HG03095 (cell line): ENCODE measurements at regions not wholly inside any gene's neighbourhood (a gene's known extent, or its start where the extent isn't known, plus 50 kb on each side); places are given as distances from the start of the nearest gene placed in this dataset.

Experiments used
- ATAC-seq: cut with Tn5 transposase; IDR thresholded peaks from one replicate; pipeline ENCODE4 v1.9.1; 2021; ENCODE audit warnings: moderate library complexity; ENCODE audit not compliant: unreplicated experiment

GRCh38 chr20:7689151-7689550, 251.1 kb downstream of the HAO1 start:
- ATAC-seq: no peak

DNA sequence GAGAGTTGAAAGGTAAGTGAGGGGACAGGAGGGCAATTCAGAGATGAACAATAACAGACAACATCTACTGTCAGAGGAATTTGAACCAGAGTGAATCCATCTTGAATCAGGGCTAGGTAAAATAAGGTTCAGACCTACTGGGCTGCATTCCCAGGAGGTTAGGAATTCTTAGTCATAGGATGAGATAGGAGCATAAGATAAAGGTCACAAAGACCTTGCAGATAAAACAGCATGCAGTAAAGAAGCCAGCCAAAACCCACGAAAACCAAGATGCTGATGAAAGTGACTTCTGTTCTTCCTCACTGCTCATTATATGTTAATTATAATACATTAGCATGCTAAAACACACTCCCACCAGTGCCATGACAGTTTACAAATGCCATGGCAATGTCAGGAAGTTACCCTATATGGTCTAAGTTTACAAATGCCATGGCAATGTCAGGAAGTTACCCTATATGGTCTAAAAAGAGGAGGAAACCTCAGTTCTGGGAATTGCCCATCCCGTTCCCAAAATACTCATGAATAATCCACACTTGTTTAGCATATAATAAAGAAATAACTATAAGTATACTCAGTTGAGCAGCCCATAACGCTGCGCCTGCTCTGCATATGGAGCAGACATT, 248.5 kb downstream of the HAO1 start:
- ATAC-seq: no peak

DNA sequence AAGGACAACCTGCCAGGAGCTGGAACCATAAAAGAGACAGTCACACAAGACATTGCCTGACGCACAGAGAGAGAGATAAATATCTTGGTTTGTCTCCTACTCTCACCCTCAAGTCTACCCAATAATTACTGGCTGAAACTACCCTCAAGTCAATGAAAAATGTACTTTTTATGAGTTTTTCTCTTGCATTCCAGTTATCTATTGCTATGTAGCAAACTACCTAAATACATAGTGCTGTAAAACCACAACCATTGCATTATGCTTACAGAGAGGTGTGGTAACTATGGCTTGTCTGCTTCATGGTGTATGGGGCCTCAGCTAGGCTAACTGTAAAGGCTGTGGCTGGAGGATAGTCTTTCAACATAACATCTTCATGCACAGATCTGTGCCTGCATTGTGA, 247.8 kb downstream of the HAO1 start:
- no peak for ATAC-seq

GRCh38 chr20:7693761-7694160, 246.5 kb downstream of the HAO1 start:
- ATAC-seq: no peak

DNA sequence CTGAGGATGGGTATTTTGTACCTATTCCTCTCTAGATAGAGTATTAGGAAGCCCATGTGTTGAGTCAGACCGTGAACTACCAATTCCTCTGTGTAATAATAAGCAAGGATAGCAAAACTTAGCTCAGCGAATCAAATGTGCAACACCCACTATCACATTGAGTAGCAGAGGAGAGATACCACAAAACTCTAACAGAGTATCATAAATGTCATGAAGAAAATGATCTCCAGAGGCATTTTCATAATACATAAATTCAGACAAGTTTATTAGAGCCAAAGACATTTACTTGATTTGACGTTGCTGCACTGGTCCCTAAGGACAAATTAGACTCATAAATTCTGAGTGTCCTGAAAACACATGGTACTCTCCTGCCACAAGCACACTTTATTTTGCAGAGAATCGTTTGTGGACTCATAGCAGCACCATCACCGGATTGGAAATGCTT, 245.2 kb downstream of the HAO1 start:
- ATAC-seq: no peak

DNA sequence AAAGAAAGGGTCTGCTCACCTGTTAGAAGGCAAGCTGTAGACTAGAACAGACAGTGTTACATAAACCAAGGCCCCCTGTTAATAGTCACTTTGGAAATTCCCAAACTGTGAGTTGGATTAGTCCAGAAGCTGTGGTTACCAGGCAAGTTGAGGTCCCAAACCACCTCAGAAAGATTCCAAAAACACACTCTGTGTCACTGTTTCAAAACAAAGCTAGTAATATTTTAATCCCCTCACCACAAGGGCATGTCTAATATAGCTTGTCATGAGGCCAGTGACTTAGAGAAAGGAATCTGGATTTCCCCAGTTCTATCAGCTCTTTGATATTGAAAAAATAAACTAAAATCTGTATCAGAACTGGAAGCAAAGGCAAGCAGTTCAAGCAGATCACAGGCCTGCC, 244.6 kb downstream of the HAO1 start:
- no peak for ATAC-seq

DNA sequence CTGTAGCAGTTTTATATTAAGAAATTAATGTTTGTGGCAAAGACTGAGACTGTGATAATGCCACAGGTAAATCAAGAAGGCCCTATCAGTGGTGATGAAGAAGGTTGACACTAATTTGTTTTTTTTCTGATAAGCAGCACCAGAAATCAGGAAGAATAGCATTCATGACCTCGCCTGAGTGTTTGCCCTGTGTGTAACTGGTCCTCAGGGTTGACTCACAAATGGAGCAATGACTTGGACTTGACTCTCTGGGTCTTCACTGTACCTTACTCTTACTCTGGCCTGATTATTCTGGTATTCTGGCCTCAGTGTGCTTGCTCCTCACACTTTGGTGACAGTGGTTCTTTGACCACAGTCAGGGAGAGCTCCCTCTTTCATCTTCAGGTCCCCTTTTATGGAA, 243.9 kb downstream of the HAO1 start:
- ATAC-seq: no peak

- no peak for ATAC-seq
Observed at GRCh38 chr20:7702141-7702540, 238.1 kb downstream of the HAO1 start.

- ATAC-seq: no peak
Observed at GRCh38 chr20:7703551-7703961, 236.7 kb downstream of the HAO1 start.

GRCh38 chr20:7703996-7704395, 236.3 kb downstream of the HAO1 start:
- no peak for ATAC-seq

DNA sequence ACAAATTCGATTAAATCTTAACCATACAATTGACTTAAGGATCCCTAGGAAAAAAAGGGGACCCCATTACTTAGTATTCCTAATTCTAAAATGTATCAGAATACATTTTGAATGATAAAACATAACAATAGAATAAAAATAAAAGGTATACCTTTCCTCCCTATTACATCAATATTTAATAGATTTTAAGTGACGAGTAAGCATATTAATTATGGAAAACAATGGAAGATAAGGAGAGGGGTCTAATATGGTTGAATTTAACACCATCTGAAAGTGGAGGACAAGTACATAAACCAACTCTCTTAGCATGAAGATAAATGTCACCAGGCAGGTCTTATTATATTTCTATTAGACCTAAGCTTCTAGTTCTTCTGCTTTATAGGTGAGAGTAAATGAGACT, 232.1 kb downstream of the HAO1 start:
- ATAC-seq: no peak

- no peak for ATAC-seq
Observed at GRCh38 chr20:7708782-7709181, 231.5 kb downstream of the HAO1 start.

DNA sequence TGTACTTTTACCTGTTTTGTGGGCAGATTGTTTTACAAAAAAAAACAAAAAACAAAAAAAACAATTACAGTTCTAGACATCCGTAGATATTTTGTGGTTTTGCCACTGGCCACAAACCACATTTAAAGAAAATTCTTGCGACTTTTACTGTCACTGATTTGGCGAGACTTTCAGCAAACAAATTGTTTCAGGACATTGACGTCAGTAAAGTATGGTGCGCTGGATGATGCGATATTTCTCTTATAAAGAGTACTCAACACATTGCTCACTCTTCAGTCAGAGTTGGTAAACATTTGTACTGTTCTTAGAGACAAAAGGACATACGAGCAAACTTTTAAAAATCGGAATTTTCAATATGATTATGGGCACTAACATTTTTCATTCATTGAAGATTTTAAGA, 229.8 kb downstream of the HAO1 start:
- ATAC-seq: no peak

- ATAC-seq: no peak
Observed at GRCh38 chr20:7712661-7713060, 227.6 kb downstream of the HAO1 start.

GRCh38 chr20:7714549-7714948, 225.7 kb downstream of the HAO1 start:
- no peak for ATAC-seq

- no peak for ATAC-seq
Observed at GRCh38 chr20:7716286-7716972, 223.8 kb downstream of the HAO1 start.

DNA sequence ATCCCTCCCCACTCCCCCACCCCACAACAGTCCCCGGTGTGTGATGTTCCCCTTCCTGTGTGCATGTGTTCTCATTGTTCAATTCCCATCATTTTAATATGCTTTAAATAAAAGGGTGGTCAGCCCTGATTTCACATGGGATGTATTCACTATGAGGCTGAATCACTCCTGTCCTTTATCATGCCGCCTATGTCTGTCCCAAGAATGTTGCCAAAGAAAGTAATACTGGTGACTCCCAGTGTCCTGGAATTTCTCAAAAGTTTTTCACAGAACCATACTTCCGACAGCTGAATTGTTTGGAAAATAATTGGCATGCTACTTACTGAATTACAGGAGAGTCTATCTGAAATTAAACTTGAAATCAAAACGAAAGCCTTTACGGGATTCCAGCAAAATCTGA, 217.7 kb downstream of the HAO1 start:
- ATAC-seq: no peak

DNA sequence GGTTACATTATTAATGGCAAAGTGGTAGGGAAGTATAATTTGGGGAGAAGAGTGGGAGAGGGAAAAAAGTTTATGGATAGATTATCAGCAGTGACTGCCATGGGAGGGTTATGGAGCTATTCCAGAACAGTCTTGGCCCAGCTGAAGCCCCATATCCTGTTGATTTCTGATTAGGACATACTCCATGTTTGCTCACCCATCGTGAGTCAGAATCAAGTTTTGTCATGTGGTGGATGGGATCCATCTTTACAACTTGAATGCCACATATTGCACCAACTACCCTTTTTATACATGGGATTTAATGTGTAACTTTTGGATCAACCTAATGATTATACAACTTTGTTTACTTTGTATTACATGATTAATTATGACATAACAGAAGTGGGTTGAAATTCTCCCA, 217.0 kb downstream of the HAO1 start:
- no peak for ATAC-seq

DNA sequence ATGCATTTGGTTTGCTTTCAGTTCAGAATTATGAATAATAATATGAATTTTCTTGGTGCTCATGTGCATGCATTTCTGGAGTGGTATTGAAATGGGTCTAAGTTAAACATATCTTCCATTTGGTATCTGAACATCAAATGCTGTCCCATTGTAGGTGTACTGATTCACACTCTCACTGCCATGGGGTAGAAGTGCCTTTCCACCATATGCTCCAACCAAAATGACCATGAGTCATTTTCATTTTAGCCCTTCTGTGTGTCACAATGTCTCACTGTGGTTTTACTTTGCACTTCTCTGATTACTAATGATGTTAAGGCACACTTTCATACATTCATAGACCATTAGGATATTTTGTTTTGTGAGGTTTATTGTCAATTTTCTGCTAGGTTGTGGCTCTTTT, 211.9 kb downstream of the HAO1 start:
- ATAC-seq: no peak

DNA sequence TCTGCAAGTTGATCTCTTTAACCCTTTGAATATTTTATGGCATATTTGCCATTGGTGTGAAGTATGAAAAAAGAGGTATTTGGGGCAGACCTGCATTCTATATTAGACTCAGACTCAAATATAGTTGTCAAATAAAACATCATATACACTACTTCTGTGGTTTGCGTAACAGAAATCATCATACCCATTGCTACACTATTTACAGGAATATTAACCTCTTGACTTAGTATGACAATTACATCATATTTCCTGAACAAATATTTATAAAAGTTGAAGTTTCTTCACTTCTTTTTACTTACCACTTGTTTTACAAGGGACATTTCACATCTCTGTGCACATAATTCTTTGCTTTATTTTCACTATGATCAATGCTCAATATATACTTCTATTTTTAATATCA, 206.0 kb downstream of the HAO1 start:
- no peak for ATAC-seq

- no peak for ATAC-seq
Observed at GRCh38 chr20:7736336-7736735, 203.9 kb downstream of the HAO1 start.

GRCh38 chr20:7741866-7742265, 198.4 kb downstream of the HAO1 start:
- no peak for ATAC-seq

- no peak for ATAC-seq
Observed at GRCh38 chr20:7742479-7742878, 197.8 kb downstream of the HAO1 start.
